HG03378 (cell line): ENCODE measurements at regions not wholly inside any gene's neighbourhood (a gene's known extent, or its start where the extent isn't known, plus 50 kb on each side); places are given as distances from the start of the nearest gene placed in this dataset.

Experiments
- ATAC-seq: cut with Tn5 transposase; IDR thresholded peaks from one replicate; pipeline ENCODE4 v1.9.1; 2021; ENCODE audit warnings: mild to moderate bottlenecking, moderate library complexity; ENCODE audit not compliant: unreplicated experiment

DNA sequence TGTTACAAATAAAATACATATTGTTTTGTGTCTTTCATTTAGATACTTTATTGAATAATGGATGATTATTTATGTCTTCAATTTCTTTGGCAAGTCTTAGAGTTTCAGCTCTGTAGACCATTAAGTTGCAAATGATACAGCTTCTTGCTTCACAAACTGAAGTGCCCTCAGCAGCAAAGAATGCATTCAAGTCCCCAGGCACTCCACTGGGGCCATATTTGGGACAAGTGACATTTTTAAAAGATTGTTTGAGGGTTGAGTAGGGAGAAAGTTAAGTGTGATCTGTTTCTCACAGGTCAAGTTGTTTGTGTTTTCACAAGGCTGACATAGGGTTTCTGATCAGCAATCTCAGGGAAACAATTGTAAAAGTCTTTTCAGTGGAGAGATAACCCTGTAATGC, 400.7 kb downstream of the PLA2G4A start:
- ATAC-seq = no peak

DNA sequence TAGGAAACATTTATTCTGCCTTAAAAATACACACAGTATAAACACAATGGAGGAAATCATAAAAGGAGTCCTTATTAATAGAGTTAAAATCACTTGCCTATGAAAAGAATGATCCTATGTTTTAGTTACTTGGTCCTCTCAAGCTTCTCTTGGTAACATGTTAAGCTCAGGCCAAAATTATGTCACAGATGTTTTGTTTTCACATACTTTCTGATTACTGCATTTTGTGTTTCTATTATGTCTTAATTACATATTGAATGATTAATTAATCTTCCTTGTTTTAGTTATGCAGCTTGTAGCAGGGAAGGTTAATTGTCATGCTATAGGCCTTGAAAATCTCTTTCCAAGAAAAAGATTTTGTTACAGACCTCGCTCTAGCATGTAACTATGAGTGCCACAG, 406.0 kb downstream of the PLA2G4A start:
- ATAC-seq = no peak

DNA sequence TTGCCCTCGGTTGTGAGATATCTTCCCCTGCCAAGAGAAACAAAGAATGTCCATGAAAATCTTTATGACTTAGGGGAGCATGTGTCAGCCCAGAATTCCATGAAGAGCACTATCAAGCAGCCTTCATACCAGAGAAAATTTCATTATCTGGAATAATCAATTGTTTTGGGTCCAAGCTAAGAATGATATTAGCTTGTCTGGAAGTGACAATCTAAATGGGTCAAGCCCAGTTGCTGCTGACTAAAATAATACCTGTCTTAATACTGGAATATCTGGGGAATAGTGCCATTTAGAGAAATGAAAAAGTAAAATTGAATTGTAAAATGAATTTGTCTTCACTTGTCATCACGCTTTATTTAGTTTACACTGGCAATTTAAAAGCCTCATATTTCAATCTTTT, 407.4 kb downstream of the PLA2G4A start:
- no peak for ATAC-seq

DNA sequence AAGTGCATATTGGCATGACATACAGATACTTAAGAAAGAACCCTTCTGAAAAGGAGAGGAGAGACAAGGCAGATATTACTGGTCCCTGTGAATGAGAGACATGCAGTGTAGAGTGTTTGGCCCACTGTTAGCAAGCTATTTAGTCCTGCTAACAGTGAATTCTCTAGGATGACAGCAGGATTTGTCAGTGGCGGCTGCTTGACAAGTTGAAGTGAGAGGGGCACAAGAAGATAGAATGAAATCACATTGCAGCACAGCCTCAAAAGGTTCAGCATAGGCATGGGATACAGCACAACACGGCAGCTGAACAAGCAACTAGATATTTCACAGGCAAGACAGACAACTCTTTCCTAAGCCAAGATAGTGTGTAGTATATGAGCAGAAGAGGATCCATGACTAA, 407.9 kb downstream of the PLA2G4A start:
- no peak for ATAC-seq

DNA sequence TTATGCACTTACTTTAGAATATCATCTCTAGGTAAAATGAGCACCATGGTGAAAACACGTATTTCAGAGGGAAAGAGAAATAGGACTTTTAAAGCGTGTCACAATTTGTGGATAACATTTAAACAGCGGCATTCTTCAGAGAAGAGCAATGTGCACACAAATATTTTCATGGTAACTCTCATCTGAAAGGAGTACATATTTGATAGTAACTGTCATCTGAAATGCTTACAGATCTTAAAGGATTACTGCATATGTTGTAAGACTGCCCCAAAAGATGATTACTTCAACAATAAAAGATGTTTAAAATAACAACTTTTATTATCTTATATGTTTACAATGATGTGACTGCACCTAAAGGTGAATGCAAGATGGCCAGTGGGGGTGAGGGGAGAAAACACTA, 408.8 kb downstream of the PLA2G4A start:
- ATAC-seq = no peak

DNA sequence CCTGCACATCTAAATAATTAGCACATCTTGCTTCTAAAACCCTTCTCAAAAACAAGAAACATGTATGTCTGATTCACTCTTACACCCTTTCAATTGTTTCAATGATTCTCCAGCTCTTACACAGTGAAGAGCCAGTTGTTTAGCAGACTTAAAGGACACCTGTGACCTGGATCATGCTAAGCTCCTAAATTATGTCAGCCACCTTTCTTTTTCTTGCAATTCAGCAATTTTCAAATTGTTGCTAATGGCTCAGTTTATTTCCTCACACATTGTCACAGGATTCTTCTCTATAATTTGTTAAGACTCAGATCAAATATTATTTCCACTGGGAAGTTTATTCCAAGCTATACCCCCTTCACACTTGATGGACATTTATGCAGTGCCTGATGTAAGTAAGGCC, 413.2 kb downstream of the PLA2G4A start:
- ATAC-seq = no peak

DNA sequence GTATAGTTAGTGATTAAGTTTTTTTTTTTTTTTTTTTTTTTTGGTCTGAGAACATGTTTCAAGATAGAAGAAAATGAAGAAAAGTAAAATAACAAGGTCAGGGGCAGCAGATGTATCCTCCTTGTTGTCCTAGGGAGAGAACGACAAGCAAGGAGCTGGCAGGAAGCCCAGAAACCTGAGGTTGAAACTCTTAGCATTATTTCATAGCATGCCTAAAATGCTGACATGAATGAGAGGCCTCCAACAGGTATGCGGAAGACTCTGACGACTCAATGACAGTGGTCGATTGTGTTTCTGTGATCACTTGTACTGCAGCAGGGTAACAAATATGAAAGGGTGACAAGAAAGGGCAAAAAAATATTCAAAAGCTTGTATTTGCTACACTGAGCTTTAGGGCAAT, 415.9 kb downstream of the PLA2G4A start:
- no peak for ATAC-seq

DNA sequence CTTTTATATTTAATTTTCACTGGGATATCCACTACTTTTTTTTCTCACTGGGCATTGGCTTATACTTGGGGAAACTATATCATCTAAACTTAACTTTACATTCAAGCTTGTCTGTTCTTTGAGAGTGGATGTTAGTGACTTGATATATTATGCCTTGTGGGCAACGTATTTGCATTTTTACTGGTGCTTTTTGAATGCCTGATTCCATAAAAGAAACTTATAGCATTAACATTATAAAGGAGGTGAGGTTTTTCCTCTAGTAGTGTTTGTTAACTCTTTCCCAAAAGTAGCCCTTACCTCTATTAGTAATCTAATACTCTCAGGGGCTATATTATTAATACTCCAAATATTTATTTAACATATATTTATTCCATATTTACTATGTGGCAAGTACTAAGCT, 416.5 kb downstream of the PLA2G4A start:
- no peak for ATAC-seq

DNA sequence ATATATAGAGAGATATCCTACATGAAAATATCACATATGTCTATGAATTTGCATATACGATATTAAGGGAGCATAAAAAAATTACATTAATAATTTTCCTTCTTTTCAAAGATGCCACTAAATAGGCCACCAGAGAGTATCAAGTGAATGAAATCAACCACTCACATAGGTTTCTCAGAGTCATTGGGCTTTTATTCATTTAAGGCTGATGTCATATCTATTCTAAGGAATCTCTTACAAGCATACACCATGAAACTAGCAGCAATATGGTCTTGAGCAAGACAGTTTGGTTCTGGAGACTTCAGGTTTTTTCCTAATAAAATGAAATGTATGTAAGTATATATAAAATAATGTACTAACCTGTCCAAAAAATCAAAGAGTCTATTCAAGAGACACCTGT, 420.4 kb downstream of the PLA2G4A start:
- no peak for ATAC-seq

DNA sequence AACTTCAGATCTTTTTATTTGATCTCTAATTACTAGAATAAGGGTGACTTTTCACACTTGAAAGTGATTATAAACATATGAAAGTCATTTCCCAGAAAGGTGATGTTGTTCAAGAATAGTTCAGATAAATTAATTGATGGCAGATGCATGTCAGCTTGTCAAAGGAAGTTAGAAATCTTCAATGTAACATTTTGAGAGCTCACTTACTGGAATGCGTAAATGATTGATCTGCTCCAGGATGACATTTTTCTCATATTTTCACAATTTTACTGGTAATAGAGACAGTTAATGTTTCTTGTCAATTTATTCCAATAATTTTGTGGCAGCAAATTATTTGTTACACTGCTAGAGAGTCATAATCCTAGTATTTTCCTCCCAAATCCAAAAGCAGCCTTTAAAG, 424.2 kb downstream of the PLA2G4A start:
- ATAC-seq = no peak

DNA sequence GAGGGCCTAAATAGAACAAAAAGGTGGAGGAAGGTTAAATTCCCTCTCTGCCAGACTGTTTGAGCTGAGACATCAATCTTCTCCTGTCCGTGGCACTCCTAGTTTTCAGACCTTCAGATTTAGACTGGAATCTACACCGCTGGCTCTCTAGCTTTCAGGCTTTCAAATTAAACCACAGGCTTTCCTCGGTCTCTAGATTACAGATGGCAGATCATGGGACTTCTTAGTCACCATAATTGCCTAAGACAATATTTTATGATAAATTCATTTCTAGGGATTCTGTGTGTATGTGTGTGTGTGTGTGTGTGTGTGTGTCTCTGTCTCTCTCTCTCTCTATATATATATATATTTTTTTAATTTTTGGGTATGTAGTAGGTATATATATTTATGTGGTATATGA, 428.7 kb downstream of the PLA2G4A start:
- no peak for ATAC-seq

DNA sequence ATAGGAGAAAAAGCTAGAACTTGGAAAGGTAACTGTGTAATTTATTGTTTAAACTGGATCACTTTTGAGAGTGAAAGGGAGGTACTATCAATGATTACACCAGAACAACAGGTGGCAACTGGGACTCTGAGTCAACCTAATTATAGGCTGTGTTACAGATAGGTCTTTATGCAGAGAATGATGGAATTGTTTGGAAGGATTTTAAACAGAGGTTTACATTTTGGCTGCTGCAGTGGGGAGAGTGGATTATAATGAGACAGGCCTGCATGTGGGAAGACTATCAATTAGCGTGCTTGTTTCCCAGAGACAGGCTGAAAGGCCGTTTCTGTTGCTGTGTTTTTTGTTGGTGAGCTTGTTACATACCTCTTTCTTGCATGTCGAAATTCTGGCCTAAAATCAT, 432.9 kb downstream of the PLA2G4A start:
- no peak for ATAC-seq

DNA sequence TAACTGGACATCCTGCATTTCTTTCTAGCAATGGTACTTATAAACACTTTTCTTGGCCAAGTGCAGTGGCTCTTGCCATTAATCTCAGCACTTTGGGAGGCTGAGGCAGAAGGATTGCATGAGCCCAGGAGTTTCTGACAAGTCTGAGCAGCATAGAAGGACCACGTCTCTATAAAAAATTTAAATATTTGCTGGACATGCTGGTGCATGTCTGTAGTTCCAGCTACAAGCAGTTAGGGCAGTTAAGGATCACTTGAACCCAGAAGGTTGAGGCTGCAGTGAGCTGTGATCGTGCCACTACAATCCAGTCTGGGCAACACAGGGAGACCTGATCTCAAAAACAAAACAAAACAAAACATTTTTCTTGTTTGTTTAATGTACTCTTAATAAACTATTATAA, 434.0 kb downstream of the PLA2G4A start:
- no peak for ATAC-seq

DNA sequence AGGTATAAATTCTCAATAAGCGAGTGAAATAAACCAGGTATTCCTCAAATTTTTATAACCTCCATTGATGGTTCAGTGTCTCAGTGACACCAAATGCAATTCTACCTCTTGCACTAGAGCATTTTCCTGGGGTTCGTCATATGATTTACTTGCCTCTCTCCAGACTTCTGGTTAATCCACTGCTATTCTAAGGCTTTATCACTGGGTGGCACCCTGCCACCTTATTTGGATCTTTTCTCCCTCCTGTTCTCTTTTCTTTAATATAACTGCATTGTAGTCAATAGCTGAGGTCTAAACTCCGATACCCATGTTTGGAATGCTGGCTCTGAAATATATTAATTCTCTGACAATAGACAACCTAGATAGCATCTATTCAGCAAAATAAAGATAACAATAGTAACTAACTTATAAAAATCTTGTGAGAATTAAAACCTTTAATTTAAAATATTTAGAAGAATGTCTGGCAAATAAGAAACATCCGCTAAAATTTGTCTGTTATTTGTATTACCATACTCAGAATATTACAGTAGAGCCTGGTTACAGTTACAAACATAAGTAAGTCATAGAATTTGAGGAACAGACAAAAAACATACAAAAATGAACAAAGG, 436.4 kb downstream of the PLA2G4A start:
- no peak for ATAC-seq

DNA sequence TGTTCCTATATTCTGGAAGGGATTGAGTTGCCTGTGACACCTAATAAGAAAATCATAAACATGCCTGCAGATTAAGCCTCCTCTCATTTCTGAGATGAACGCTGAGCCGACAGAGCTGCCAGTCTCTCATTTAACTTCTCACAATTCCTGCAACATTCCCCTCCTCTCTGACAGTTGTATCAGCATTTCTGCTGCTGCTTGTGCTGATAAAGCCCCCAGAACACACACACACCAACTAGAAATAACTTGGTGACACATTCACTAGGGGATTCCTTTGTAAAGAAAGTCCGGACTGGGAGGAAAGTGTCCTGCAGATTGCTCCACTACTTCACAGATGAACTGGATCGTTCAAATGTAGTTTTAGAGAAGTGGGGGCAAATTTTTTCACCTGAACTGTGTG, 437.3 kb downstream of the PLA2G4A start:
- ATAC-seq = no peak

DNA sequence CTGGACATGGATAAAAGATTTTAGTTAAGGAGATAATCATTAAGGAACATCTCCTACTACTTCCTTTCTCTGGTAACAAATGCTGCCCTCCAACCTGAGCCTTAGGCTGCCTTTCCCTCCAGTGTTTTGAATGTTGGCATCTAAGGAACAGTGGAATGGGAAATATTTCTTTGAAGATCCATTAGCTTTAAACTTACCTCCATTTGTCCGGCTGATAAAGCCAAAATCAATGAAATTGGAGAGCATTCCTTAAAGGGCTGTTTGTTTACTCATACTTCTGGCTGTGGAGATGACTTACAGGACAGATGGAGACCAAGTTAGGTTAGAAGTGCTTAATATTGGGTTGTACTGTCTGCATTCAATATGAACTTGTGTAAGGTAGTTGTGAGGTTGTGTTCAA, 439.1 kb downstream of the PLA2G4A start:
- ATAC-seq = no peak

DNA sequence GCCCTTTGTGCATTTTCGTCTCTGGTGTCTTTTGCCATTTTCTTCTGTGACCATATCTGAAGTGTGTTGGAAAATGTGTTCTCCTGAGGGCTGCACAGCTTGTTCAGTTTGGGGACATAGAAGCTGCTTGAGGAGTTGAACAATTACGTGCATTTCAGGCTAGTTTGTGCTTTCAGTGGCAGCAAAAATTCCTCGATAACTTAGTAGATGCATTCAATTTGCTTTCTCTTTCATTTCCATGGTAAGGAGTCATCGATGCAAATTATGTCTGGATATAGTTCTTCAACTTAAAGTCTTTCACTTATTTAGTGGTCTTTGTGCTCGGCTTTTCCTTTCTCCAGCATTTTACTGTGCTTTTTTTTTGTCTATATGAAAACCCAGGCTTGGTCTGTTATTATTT, 441.5 kb downstream of the PLA2G4A start:
- ATAC-seq = no peak

DNA sequence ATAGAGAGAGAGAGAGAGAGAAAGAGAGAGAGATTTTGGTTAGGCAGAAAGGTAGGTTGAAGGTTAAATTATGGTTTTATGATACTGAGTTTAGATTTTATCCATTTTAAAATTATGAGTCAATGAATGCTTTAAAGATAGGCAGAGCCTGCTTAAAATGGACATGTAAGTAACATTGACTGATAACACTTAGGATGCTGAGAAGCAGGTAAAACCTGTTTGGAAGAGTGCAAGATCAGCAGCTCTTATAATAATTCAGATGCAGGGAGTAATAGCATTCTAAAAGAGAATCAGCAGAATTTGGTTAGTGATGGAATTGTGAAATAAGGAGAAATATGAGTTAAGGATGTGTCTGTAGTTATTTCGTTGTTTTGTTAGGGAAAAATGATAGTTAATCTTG, 446.6 kb downstream of the PLA2G4A start:
- no peak for ATAC-seq

DNA sequence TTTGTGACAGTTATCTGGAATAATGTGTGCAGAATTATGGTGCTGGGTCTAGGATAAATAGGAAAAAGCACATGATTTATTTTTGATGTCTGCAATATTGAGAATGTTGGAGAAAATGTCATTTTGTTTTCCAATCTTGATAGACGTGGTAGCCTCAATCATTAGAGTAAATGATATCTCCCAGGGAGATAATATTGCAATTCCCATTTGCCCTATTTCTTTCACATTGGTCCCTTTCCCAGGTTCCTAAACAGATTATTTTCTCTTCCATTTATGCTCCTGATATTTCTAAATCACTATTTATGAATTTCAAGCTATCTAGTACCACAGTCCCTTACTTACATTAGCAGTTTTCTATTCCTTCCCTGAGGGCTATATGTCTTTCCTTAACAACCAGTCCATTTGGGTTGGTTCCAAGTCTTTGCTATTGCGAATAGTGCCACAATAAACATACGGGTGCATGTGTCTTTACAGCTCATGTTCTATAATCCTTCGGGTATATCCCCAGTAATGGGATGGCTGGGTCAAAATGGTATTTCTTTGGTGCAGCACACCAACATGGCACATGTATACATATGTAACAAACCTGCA, 447.3 kb downstream of the PLA2G4A start:
- ATAC-seq = no peak

DNA sequence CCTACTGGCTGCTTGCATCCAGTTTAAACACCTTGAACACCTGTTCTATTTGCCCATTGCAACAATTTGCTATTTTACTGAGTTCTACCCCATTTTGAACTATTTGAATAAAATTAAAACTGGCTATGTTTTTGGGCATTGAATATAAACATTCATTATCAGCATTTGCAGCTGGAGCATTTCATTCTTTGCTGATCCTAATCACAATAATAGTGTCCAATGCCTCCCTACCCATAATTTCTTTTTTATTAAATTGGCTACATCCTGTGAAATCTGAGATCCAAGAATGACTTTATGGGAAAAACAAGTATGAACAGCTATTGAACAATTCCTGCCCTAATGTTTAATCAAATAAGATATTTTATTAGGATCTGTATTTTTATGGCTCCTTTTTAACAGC, 447.9 kb downstream of the PLA2G4A start:
- no peak for ATAC-seq

DNA sequence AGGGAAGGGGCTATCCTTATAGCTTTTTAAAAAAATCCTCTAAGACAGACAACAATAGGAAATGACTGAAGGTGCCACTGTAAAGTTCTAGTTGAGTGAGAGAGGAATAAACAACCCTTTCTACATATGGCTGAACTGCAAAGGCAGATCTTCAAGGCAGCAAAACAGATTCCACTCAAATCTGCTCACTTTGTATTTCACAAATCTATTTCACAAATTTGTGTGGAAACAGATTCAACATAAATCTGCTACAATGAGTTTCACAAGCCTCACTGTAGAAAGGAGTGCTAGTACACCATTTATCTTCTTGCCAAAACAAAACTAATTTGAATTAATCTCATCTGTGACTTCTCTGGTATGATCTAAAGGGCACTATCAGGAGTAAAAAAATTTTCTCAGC, 451.3 kb downstream of the PLA2G4A start:
- ATAC-seq = no peak

DNA sequence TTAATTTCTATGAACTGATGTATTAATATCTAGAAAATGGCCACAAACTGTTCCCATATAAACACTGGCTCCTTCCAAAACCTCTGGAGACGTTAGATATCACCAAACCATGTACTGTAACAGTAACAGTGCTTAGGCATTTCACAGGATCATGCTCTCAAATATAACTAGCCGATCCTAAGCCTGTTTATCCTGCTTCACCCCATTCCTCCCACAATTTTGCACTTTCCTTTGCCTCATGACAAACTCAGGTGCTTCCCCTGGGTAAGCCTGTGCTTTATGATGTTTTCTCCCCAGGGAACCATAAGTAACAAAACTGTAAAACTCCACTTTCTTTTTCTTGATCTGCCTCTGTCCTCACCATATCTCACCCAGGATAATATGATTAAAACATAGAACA, 452.3 kb downstream of the PLA2G4A start:
- ATAC-seq = no peak

DNA sequence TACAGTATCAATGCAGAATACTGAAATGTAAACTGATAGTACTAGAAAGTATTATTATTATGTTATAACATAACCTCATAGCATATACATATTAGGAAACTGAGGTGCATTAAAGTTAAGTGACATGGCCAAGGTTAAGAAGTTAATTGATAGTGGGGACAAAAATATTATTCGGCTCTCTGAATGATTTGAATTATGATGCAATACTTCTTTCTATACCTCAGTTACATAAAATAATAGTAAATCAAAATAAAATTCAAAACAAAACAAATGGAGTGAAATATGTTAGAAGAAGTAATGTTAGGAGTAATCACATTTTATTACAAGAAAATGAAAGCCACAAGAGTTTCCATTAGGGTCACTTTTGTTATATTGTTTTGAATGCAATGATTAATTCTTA, 455.2 kb downstream of the PLA2G4A start:
- ATAC-seq = no peak
